Neural progenitor cell (in vitro differentiated cells): ENCODE measurements at regions not wholly inside any gene's neighbourhood (a gene's known extent, or its start where the extent isn't known, plus 50 kb on each side); places are given as distances from the start of the nearest gene placed in this dataset.

Source experiments
- DNase-seq: peaks from one replicate; pipeline ENCODE4 v3.0.0-alpha.2; 2016; ENCODE audit warnings: low spot score
- H2AFZ ChIP-seq: fragments of 200-600 bp; sonication (generic); replicated peaks from 2 replicates; pipeline ENCODE4 v1.6.1; 2016; ENCODE audit warnings: antibody characterized with exemption
- H3F3A ChIP-seq: fragments of 200-600 bp; sonication (generic); 2 replicates; pipeline ENCODE4 v1.6.1; 2016; ENCODE audit warnings: antibody characterized with exemption, low read depth
- H3K27ac ChIP-seq: fragments of 200-600 bp; sonication (generic); 2 replicates; pipeline ENCODE4 v1.5.1; 2016; ENCODE audit warnings: mild to moderate bottlenecking
- H3K27me3 ChIP-seq: fragments of 200-600 bp; sonication (generic); 2 replicates; pipeline ENCODE4 v1.6.1; 2016; ENCODE audit warnings: mild to moderate bottlenecking, moderate library complexity
- H3K36me3 ChIP-seq: fragments of 200-600 bp; sonication (generic); 2 replicates; pipeline ENCODE4 v1.5.1; 2016
- H3K4me1 ChIP-seq: fragments of 200-600 bp; sonication (generic); 2 replicates; pipeline ENCODE4 v1.6.1; 2016; ENCODE audit warnings: mixed run types
- H3K4me2 ChIP-seq: fragments of 200-600 bp; sonication (generic); 2 replicates; pipeline ENCODE4 v1.6.1; 2016
- H3K4me3 ChIP-seq: fragments of 200-600 bp; sonication (generic); 2 replicates; pipeline ENCODE4 v1.5.1; 2016
- H3K79me2 ChIP-seq: fragments of 200-600 bp; sonication (generic); 2 replicates; pipeline ENCODE4 v1.6.1; 2016; ENCODE audit warnings: low read depth
- H3K9ac ChIP-seq: fragments of 200-600 bp; sonication (generic); 2 replicates; pipeline ENCODE4 v1.6.1; 2016
- H3K9me3 ChIP-seq: fragments of 200-600 bp; sonication (generic); 2 replicates; pipeline ENCODE4 v1.5.1; 2016; ENCODE audit warnings: low read depth
- H4K20me1 ChIP-seq: fragments of 200-600 bp; sonication (generic); 2 replicates; pipeline ENCODE4 v1.6.1; 2016; ENCODE audit warnings: low read depth
- H3K27ac Mint-ChIP-seq: 3 replicates; pipeline ENCODE4 v1.8.0; 2021; ENCODE audit warnings: mixed read lengths
- H3K27me3 Mint-ChIP-seq: 2 replicates; pipeline ENCODE4 v1.8.0; 2022; ENCODE audit warnings: low read depth, mild to moderate bottlenecking, inconsistent platforms, moderate library complexity, mixed read lengths; ENCODE audit not compliant: insufficient read depth
- H3K36me3 Mint-ChIP-seq: 3 replicates; pipeline ENCODE4 v1.8.0; 2021; ENCODE audit warnings: mixed read lengths
- H3K4me1 Mint-ChIP-seq: 3 replicates; pipeline ENCODE4 v1.8.0; 2021; ENCODE audit warnings: mixed read lengths
- H3K4me3 Mint-ChIP-seq: 3 replicates; pipeline ENCODE4 v1.8.0; 2021; ENCODE audit warnings: mild to moderate bottlenecking, moderate library complexity, mixed read lengths
- H3K9me3 Mint-ChIP-seq: 3 replicates; pipeline ENCODE4 v1.8.0; 2020; ENCODE audit warnings: mixed read lengths
- EZH2 ChIP-seq: fragments of 200-600 bp; sonication (generic); IDR thresholded peaks from 2 replicates; pipeline ENCODE4 v1.6.1; 2017; ENCODE audit warnings: antibody characterized with exemption, mild to moderate bottlenecking, moderate library complexity
- EZH2phosphoT487 ChIP-seq: fragments of 200-600 bp; sonication (generic); IDR thresholded peaks from 2 replicates; pipeline ENCODE4 v1.6.1; 2017; ENCODE audit warnings: antibody characterized with exemption
- TF ChIP-seq, protein P1 (sequence below): fragments of 200-600 bp; sonication (generic); IDR thresholded peaks from 2 replicates; pipeline ENCODE4 v1.5.1; 2017; ENCODE audit warnings: antibody characterized with exemption, mild to moderate bottlenecking

DNA sequence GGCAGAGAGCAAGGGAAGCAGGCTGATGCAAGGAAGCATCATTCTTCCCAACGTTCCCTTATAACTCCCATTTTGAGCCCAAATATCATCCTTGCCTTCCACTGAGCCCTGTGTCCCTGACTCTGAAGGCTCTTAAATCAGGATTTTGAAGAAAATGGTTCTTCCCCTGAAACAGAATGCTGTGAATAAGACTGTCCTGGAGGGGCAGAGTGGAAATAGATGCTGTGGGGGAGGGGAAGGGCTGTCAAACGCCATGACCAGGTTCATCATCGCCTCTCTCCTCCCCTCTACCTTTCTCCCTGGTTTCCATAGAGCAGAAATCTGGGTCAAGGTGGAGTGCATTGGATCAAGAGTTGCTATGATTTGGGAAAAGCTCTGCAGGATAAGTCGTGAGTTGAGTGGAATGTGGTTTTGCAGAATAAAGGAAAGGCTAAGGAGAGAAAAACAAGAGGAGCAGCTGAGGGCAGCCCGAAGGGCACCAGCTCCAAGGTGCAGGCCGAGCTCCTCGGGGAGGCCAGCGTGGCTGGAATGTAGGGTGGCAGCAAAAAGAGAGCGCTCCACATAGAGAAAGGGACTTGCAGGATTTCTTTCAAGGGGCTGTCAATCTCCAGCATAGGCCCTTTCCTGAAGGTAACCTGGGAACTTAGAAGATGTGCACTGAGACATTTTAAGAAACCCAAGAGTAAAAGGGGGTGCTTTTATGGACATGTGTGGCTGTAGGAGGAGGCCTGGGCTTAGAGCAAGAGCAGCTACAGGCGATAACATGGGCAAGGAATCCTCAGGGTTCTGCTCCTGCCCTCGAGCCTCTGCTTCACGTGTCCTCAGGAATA lies 120.8 kb upstream of the CDYL start:
- peaks cover 22% of the 10 kb centered on the region for H3F3A ChIP-seq
- no peak overlapping the region for H3K4me3 Mint-ChIP-seq
- peaks cover 9% of the 10 kb centered on the region for H3K9me3 Mint-ChIP-seq
- no peak overlapping the region for H3K4me3 ChIP-seq
- no peaks in the 10 kb centered on the region for H4K20me1 ChIP-seq
- TF ChIP-seq EZH2 (no peak), EZH2phosphoT487 (no peak)
- TF ChIP-seq, protein P1, sequence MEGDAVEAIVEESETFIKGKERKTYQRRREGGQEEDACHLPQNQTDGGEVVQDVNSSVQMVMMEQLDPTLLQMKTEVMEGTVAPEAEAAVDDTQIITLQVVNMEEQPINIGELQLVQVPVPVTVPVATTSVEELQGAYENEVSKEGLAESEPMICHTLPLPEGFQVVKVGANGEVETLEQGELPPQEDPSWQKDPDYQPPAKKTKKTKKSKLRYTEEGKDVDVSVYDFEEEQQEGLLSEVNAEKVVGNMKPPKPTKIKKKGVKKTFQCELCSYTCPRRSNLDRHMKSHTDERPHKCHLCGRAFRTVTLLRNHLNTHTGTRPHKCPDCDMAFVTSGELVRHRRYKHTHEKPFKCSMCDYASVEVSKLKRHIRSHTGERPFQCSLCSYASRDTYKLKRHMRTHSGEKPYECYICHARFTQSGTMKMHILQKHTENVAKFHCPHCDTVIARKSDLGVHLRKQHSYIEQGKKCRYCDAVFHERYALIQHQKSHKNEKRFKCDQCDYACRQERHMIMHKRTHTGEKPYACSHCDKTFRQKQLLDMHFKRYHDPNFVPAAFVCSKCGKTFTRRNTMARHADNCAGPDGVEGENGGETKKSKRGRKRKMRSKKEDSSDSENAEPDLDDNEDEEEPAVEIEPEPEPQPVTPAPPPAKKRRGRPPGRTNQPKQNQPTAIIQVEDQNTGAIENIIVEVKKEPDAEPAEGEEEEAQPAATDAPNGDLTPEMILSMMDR = no peak
- peaks cover 22% of the 10 kb centered on the region for H3K4me1 ChIP-seq
- H3K27ac Mint-ChIP-seq = no peak overlapping the region
- no peak overlapping the region for H3K9ac ChIP-seq
- H3K27me3 ChIP-seq = no peaks in the 10 kb centered on the region
- no peaks in the 10 kb centered on the region for H3K36me3 Mint-ChIP-seq
- no peak for DNase-seq
- no peak overlapping the region for H3K4me2 ChIP-seq
- peaks cover 4% of the 10 kb centered on the region for H3K27me3 Mint-ChIP-seq
- H3K9me3 ChIP-seq = no peaks in the 10 kb centered on the region
- peaks cover 8% of the 10 kb centered on the region for H3K4me1 Mint-ChIP-seq
- H3K79me2 ChIP-seq = no peaks in the 10 kb centered on the region
- peak overlapping the region; percentile 22 for H2AFZ ChIP-seq
- no peak overlapping the region for H3K27ac ChIP-seq
- H3K36me3 ChIP-seq = no peaks in the 10 kb centered on the region

DNA sequence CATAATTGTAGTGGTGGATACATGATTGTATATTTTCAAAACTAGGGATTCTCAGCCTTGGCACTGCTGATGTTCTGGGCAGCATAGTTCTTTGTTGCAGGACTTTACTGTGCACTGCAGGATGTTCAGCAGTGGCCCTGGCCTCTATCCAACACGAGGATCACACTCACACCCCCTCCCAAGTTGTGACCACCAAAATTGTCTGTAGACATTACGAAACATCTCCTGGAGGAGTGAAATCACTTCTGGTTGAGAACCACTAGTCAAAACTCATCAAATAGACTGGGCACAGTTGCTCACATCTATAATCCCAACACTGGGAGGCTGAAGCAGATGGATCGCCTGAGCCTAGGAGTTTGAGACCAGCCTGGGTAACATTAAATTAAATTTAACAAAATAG lies 123.1 kb upstream of the CDYL start:
- Histone ChIP-seq H3K27me3 (no peaks in the 10 kb centered on the region), H3K9ac (no peak overlapping the region), H3K9me3 (no peaks in the 10 kb centered on the region), H2AFZ (no peak overlapping the region), H3K36me3 (no peaks in the 10 kb centered on the region), H3K4me3 (no peak overlapping the region), H3K4me1 (peaks cover 22% of the 10 kb centered on the region), H3K79me2 (no peaks in the 10 kb centered on the region), H3K27ac (no peak overlapping the region), H3F3A (peaks cover 22% of the 10 kb centered on the region), H4K20me1 (no peaks in the 10 kb centered on the region), H3K4me2 (no peak overlapping the region)
- TF ChIP-seq, protein P1 = no peak
- TF ChIP-seq EZH2 = no peak
- TF ChIP-seq EZH2phosphoT487 = no peak
- peaks cover 9% of the 10 kb centered on the region for H3K9me3 Mint-ChIP-seq
- no peak for DNase-seq
- no peak overlapping the region for H3K4me3 Mint-ChIP-seq
- H3K27ac Mint-ChIP-seq = no peak overlapping the region
- H3K36me3 Mint-ChIP-seq = no peaks in the 10 kb centered on the region
- peaks cover under 1% of the 10 kb centered on the region for H3K27me3 Mint-ChIP-seq
- peaks cover 8% of the 10 kb centered on the region for H3K4me1 Mint-ChIP-seq

DNA sequence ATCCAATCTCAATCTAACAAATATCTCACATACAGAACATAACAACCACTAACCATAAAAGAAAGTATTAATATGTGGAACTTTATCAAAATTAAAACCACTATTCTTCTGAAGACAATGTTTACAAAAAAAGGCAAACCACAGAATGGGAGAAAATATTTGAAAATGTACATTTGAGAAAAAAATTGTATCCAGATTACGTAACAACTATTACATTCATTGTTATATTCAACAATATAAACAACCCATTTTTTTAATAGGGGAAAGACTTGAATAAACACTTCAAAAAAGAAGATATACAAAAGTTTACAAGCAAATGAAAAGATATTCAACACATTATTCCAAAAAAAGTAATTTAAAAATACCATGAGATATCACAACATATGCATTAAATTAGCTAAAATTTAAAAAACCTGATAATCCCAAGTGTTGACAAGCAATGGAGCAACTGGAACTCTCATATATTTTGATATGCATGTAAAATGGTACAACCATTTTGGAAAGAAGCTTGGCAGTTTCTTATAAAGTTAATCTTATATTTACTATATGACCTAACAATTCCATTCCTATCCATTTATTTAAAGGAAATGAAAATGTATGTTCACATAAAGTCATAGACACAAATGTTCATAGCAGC lies 124.3 kb upstream of the CDYL start:
- no peak for DNase-seq
- no peak overlapping the region for H3K4me2 ChIP-seq
- peaks cover 22% of the 10 kb centered on the region for H3F3A ChIP-seq
- H3K9ac ChIP-seq = no peak overlapping the region
- no peaks in the 10 kb centered on the region for H3K27me3 Mint-ChIP-seq
- H3K4me1 ChIP-seq = peaks cover 25% of the 10 kb centered on the region
- H3K4me3 ChIP-seq = no peak overlapping the region
- H3K27ac Mint-ChIP-seq = no peak overlapping the region
- no peak overlapping the region for H3K4me3 Mint-ChIP-seq
- H3K36me3 Mint-ChIP-seq = no peaks in the 10 kb centered on the region
- peaks cover 18% of the 10 kb centered on the region for H3K4me1 Mint-ChIP-seq
- H4K20me1 ChIP-seq = no peaks in the 10 kb centered on the region
- no peaks in the 10 kb centered on the region for H3K36me3 ChIP-seq
- TF ChIP-seq, protein P1 = no peak
- TF ChIP-seq EZH2phosphoT487 = no peak
- TF ChIP-seq EZH2 = no peak
- H3K9me3 ChIP-seq = no peaks in the 10 kb centered on the region
- peaks cover 9% of the 10 kb centered on the region for H3K9me3 Mint-ChIP-seq
- H2AFZ ChIP-seq = no peak overlapping the region
- H3K27me3 ChIP-seq = no peaks in the 10 kb centered on the region
- no peaks in the 10 kb centered on the region for H3K79me2 ChIP-seq
- H3K27ac ChIP-seq = no peak overlapping the region
